ENCODE measurements at regions not wholly inside any gene's neighbourhood (a gene's known extent, or its start where the extent isn't known, plus 50 kb on each side); places are given as distances from the start of the nearest gene placed in this dataset.
"Not testable (repeated sequence)": the region's sequence is repeated elsewhere in the genome, so short reads cannot be mapped to it uniquely, and the experiment has no call there.

DNA sequence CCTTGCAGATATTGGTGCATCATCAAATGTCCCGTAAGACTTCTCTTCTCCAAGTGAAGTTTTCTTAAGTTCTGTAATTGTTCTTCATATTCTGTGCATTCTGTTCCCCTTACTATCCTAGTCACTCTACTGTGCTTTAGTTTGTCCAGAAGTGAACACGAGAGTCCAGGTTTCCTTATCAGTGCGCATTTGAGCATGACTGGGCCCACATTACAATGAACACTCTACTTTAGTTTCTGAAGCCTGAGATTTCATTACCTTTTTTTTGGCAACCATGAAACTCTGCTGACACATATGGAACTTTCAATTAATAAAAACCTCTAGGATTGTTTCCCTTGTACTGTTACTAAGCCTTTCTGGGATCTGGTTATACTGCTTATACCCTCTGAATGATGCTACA lies 270.0 kb downstream of the KCNRG start:
- DNase-seq (ENCODE audit: low spot score): no peak
- Mint-ChIP-seq H3K9me3 (peaks cover 10% of the 10 kb centered on the region), H3K27me3 (ENCODE audit: low read depth) (peaks cover 44% of the 10 kb centered on the region), H3K4me1 (ENCODE audit: low read depth) (peaks cover 23% of the 10 kb centered on the region), H3K4me3 (peak overlapping the region; percentile 12), H3K27ac (no peak overlapping the region), H3K36me3 (ENCODE audit: low read depth) (peaks cover 4% of the 10 kb centered on the region)

GRCh38 chr13:50286324-50286723 lies 271.1 kb downstream of the KCNRG start:
- peaks cover 23% of the 10 kb centered on the region for H3K4me1 Mint-ChIP-seq (ENCODE audit: low read depth)
- H3K27ac Mint-ChIP-seq: no peak overlapping the region
- H3K9me3 Mint-ChIP-seq: peaks cover 10% of the 10 kb centered on the region
- peaks cover 4% of the 10 kb centered on the region for H3K36me3 Mint-ChIP-seq (ENCODE audit: low read depth)
- peaks cover 47% of the 10 kb centered on the region for H3K27me3 Mint-ChIP-seq (ENCODE audit: low read depth)
- no peak overlapping the region for H3K4me3 Mint-ChIP-seq
- DNase-seq (ENCODE audit: low spot score): no peak

- H3K4me1 Mint-ChIP-seq (ENCODE audit: low read depth): peaks cover 10% of the 10 kb centered on the region
- H3K9me3 Mint-ChIP-seq: no peaks in the 10 kb centered on the region
- H3K27ac Mint-ChIP-seq: no peak overlapping the region
- H3K4me3 Mint-ChIP-seq: no peak overlapping the region
- H3K36me3 Mint-ChIP-seq (ENCODE audit: low read depth): no peaks in the 10 kb centered on the region
- no peak for DNase-seq (ENCODE audit: low spot score)
- peaks cover 48% of the 10 kb centered on the region for H3K27me3 Mint-ChIP-seq (ENCODE audit: low read depth)
Measured at GRCh38 chr13:50290186-50290585, 274.9 kb downstream of the KCNRG start.

GRCh38 chr13:50291611-50292010 lies 276.4 kb downstream of the KCNRG start:
- Mint-ChIP-seq H3K27me3 (ENCODE audit: low read depth) (peaks cover 53% of the 10 kb centered on the region), H3K9me3 (no peaks in the 10 kb centered on the region), H3K27ac (no peak overlapping the region), H3K36me3 (ENCODE audit: low read depth) (no peaks in the 10 kb centered on the region), H3K4me3 (no peak overlapping the region), H3K4me1 (ENCODE audit: low read depth) (peaks cover 5% of the 10 kb centered on the region)
- no peak for DNase-seq (ENCODE audit: low spot score)

DNA sequence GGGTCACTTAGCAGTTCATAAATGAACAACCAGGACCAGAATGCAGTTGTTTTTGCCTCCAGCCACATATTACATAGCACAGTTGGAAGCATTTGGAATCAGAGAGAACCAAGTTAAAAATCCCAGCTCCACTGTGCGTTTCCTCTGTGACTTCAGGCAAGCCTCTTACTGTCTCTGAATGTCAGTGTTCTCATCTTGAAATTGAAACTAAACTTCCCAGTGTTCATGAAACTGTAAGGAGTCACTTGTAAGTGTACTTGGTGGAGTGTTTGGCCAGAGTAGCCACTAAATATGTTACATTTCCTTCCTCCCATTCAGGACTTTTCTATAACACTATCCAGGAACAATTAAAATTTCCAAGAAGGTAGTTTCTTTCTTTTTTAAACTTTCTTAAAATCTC lies 276.8 kb downstream of the KCNRG start:
- H3K9me3 Mint-ChIP-seq: no peaks in the 10 kb centered on the region
- no peak overlapping the region for H3K27ac Mint-ChIP-seq
- no peaks in the 10 kb centered on the region for H3K36me3 Mint-ChIP-seq (ENCODE audit: low read depth)
- peaks cover 58% of the 10 kb centered on the region for H3K27me3 Mint-ChIP-seq (ENCODE audit: low read depth)
- DNase-seq (ENCODE audit: low spot score): no peak
- H3K4me1 Mint-ChIP-seq (ENCODE audit: low read depth): peaks cover 5% of the 10 kb centered on the region
- H3K4me3 Mint-ChIP-seq: no peak overlapping the region

- H3K27me3 Mint-ChIP-seq (ENCODE audit: low read depth): peaks cover 72% of the 10 kb centered on the region
- DNase-seq (ENCODE audit: low spot score); H3K4me3 Mint-ChIP-seq; H3K9me3 Mint-ChIP-seq; H3K27ac Mint-ChIP-seq; H3K36me3 Mint-ChIP-seq (ENCODE audit: low read depth); H3K4me1 Mint-ChIP-seq (ENCODE audit: low read depth): not testable (repeated sequence)
Measured at GRCh38 chr13:50294425-50294824, 279.2 kb downstream of the KCNRG start.

DNA sequence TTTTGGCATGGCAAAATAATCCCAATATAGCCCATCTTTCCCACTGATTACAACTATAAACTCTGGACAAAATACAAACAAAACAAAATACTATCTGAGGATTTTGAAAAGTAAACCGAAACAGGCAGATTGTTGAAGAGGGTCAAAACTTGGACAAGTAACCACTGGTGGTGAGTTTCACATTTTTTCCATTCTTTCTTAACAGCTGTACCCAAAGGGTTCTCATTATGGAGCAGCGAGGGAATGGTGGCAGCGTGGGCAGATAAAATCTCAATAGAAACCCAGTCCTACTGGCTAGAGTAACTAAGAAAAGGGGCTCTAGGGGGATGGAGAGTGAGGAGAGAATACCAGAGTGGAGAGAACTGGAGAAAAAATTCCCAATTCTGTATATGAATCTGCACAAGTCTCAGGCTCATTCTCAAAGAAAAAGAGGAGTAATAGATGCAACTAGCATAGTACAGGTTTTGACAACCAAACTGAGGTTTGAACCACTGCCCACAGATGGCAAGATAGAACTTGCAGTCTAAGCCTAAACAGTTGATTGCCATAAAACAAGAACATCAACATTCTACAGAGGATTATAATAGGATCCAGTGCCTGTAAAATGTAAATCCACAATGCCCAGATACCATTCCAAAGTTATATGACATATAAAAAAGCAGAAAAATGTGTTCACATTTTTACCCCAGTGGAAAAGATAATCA lies 284.5 kb downstream of the KCNRG start:
- no peak overlapping the region for H3K27ac Mint-ChIP-seq
- H3K9me3 Mint-ChIP-seq: no peaks in the 10 kb centered on the region
- H3K4me3 Mint-ChIP-seq: no peak overlapping the region
- no peak for DNase-seq (ENCODE audit: low spot score)
- H3K4me1 Mint-ChIP-seq (ENCODE audit: low read depth): peaks cover 3% of the 10 kb centered on the region
- no peaks in the 10 kb centered on the region for H3K36me3 Mint-ChIP-seq (ENCODE audit: low read depth)
- peaks cover 65% of the 10 kb centered on the region for H3K27me3 Mint-ChIP-seq (ENCODE audit: low read depth)

DNA sequence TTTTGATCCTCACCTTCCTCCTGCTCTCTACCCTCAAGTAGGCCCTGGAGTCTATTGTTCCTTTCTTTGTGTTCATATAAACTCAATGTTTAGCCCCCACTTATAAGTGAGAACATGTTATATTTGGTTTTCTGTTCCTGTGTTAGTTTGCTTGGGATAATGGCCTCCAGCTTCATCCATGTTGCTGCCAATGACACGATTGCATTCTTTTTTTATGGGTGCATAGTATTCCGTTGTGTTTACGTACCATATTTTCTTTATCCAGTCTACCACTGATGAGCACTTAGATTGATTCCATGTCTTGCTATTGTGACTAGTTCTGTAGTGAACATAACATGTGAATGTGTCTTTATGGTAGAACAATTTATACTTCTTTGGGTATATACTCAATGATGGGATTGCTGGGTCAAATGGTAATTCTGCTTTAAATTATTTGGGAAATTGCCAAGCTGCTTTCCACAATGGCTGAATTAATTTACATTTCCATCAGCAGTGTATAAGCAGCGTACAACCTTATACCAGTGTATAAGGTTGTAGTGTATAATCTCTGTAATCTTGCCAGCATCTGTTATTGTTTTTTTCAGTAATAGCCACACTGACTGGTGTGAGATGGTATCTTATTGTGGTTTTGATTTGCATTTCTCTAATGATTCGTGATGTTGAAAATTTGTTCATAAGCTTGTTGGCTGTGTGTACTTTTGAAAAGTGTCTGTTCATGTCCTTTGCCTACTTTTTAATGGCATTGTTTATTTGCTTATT lies 288.9 kb downstream of the KCNRG start:
- Mint-ChIP-seq H3K4me3 (no peak overlapping the region), H3K27ac (no peak overlapping the region), H3K36me3 (ENCODE audit: low read depth) (no peaks in the 10 kb centered on the region), H3K4me1 (ENCODE audit: low read depth) (no peaks in the 10 kb centered on the region), H3K27me3 (ENCODE audit: low read depth) (peaks cover 47% of the 10 kb centered on the region), H3K9me3 (no peaks in the 10 kb centered on the region)
- no peak for DNase-seq (ENCODE audit: low spot score)

DNA sequence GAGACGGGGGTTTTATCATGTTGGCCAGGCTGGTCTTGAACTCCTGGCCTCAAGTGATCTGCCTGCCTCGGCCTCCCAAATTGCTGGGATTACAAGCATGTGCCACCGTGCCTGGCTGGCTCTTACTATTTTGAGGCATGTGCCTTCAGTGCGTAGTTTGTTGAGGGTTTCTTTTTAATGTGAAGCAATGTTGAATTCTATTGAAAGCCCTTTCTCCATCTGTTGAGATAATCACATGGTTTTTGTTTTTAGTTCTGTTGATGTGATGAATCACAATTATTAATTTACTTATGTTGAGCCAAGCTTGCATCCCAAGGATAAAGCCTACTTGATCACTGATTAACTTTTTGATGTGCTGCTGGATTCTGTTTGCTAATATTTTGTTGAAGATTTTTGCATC lies 290.9 kb downstream of the KCNRG start:
- H3K4me3 Mint-ChIP-seq: no peak overlapping the region
- DNase-seq (ENCODE audit: low spot score): no peak
- no peaks in the 10 kb centered on the region for H3K9me3 Mint-ChIP-seq
- no peak overlapping the region for H3K27ac Mint-ChIP-seq
- H3K27me3 Mint-ChIP-seq (ENCODE audit: low read depth): peaks cover 39% of the 10 kb centered on the region
- no peaks in the 10 kb centered on the region for H3K36me3 Mint-ChIP-seq (ENCODE audit: low read depth)
- H3K4me1 Mint-ChIP-seq (ENCODE audit: low read depth): peaks cover 3% of the 10 kb centered on the region

DNA sequence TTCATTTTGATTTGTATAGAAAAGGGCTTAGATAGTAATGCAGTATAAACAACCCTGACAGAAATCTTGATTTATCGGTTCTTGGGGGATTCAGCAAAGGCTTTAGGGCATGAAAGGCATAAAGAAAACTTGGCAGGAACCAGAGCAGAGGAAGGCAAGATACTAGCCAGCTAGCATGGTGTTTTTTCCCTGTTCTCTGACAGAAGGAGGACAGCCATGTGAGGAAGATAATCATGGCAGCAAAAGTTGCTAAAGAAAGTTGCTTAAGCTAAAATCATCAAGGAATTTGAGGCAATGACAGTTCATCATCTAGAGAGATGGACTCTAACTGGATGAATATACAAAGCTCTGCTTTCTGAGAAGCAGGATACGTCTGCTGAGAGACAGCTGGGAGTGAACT lies 294.1 kb downstream of the KCNRG start:
- peaks cover 46% of the 10 kb centered on the region for H3K27me3 Mint-ChIP-seq (ENCODE audit: low read depth)
- no peaks in the 10 kb centered on the region for H3K36me3 Mint-ChIP-seq (ENCODE audit: low read depth)
- H3K4me3 Mint-ChIP-seq: no peak overlapping the region
- no peaks in the 10 kb centered on the region for H3K9me3 Mint-ChIP-seq
- no peak overlapping the region for H3K27ac Mint-ChIP-seq
- peaks cover 3% of the 10 kb centered on the region for H3K4me1 Mint-ChIP-seq (ENCODE audit: low read depth)
- no peak for DNase-seq (ENCODE audit: low spot score)

GRCh38 chr13:50309882-50310594 lies 294.8 kb downstream of the KCNRG start:
- Mint-ChIP-seq H3K36me3 (ENCODE audit: low read depth) (no peaks in the 10 kb centered on the region), H3K4me1 (ENCODE audit: low read depth) (peaks cover 3% of the 10 kb centered on the region), H3K27ac (no peak overlapping the region), H3K27me3 (ENCODE audit: low read depth) (peaks cover 50% of the 10 kb centered on the region), H3K4me3 (no peak overlapping the region), H3K9me3 (no peaks in the 10 kb centered on the region)
- DNase-seq (ENCODE audit: low spot score): no peak

- Mint-ChIP-seq H3K9me3 (no peaks in the 10 kb centered on the region), H3K4me1 (ENCODE audit: low read depth) (peaks cover 3% of the 10 kb centered on the region), H3K27me3 (ENCODE audit: low read depth) (peaks cover 46% of the 10 kb centered on the region), H3K36me3 (ENCODE audit: low read depth) (no peaks in the 10 kb centered on the region), H3K27ac (no peak overlapping the region), H3K4me3 (no peak overlapping the region)
- DNase-seq (ENCODE audit: low spot score): no peak
Measured at GRCh38 chr13:50310734-50311133, 295.5 kb downstream of the KCNRG start.

DNA sequence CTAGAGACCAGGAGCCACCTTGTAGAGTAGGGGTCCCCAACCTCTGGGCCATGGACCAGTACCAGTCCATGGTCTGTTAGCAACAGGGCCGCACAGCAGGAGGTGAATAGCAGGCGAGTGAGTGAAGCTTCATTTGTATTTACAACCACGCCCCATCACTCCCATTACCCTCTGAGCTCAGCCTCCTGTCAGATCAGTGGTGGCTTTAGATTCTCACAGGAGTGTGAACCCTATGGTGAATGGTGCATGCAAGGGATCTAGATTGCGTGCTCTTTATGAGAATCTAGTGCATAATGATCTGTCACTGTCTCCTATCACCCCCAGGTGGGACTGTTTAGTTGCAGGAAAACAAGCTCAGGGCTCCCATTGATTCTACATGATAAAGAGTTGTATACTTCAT lies 303.6 kb downstream of the KCNRG start:
- peaks cover 20% of the 10 kb centered on the region for H3K27me3 Mint-ChIP-seq (ENCODE audit: low read depth)
- H3K36me3 Mint-ChIP-seq (ENCODE audit: low read depth): no peaks in the 10 kb centered on the region
- no peak for DNase-seq (ENCODE audit: low spot score)
- no peaks in the 10 kb centered on the region for H3K9me3 Mint-ChIP-seq
- H3K27ac Mint-ChIP-seq: no peak overlapping the region
- no peak overlapping the region for H3K4me3 Mint-ChIP-seq
- H3K4me1 Mint-ChIP-seq (ENCODE audit: low read depth): peaks cover 16% of the 10 kb centered on the region

DNA sequence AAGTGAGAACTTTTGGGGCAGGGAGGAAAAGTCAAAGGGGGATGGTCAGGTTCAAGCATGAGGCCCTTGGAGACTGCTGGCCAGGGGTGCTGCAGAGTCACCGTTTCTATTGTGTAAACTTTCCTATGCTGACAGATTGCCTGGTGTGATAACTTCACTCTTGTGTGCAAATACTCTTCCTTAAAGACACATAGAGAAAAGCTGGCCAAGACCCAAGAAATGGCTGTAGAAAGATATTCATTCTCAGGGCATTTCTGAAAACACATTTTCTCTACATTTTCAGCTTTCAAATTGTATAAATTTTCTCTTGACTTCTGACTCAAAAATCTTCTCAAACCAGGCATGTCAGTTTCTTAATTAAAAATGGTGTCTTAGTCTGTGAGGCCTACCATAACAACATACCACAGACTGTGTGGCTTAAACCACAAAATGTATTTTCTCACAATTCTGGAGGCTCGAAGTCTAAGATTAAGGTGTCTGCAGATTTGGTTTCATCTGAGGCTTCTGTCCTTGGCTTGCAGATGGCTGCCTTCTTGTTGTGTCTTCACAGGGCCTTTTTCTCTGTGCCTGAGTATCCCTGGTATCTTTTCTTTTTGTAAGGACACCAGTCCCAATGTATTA lies 304.5 kb downstream of the KCNRG start:
- Mint-ChIP-seq H3K4me3 (peak overlapping the region; percentile 9), H3K27me3 (ENCODE audit: low read depth) (peaks cover 21% of the 10 kb centered on the region)

More for the DNA sequence above, 304.5 kb downstream of the KCNRG start:
- Mint-ChIP-seq H3K9me3 (no peaks in the 10 kb centered on the region), H3K4me1 (ENCODE audit: low read depth) (peaks cover 16% of the 10 kb centered on the region), H3K27ac (no peak overlapping the region), H3K36me3 (ENCODE audit: low read depth) (no peaks in the 10 kb centered on the region)
- no peak for DNase-seq (ENCODE audit: low spot score)

All from T-helper 2 cell treated with Interferon-gamma antibody and Interleukin-4, amounts not matched to agents 5 μg/mL and 100 μg/mL, for 36 hours (primary cell).